ENCODE measurements at regions not wholly inside any gene's neighbourhood (a gene's known extent, or its start where the extent isn't known, plus 50 kb on each side); places are given as distances from the start of the nearest gene placed in this dataset.

- no peaks in the 10 kb centered on the region for H4K20me1 ChIP-seq
- no peaks in the 10 kb centered on the region for H3K9me3 ChIP-seq (replicated peaks in 1 of 11)
- H3K4me2 ChIP-seq = peak overlapping the region in 9 of 11 experiments; percentile 24 to 61 (median 39); a peak in 16 of 22 replicates
- H3K4me1 ChIP-seq = peaks cover 28 to 73% (median 43%) of the 10 kb centered on the region in 10 experiments
- no peak for TF ChIP-seq Cebpa-rat (IDR thresholded peaks at IDR 0.05)
- no peaks in the 10 kb centered on the region for H3K36me3 ChIP-seq
- H3K9ac ChIP-seq = no peak overlapping the region
- H3K4me3 ChIP-seq = no peak overlapping the region
- no peak overlapping the region for H3K27ac ChIP-seq
- H3K27me3 ChIP-seq = no peaks in the 10 kb centered on the region
These were observed 160.2 kb downstream of the MACROH2A1 start for GRCh38 chr5:135238622-135239452.

DNA sequence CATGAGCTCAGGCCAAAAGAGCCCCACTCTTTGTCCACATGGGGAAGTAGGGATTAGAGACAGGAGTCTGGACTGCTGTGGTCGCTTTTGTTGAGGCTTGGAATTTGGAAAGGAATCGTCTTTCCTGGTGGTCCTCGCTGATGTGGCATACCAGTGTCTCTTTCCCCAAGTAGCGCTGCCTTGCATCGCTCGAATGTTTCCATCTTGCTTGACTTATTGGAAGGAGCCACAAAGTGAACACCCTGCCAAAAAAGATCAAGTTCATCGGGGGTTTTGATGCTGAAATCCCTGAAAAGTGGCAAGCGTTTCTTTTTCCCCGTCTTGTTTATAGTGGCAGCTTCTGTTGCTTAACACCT is 161.3 kb downstream of the MACROH2A1 start:
- H3K4me3 ChIP-seq = no peak overlapping the region
- H4K20me1 ChIP-seq = no peaks in the 10 kb centered on the region
- H3K4me2 ChIP-seq = peak overlapping the region in 3 of 11 experiments; percentile 32 to 63 (median 62); a peak in 1 of 22 replicates
- no peak overlapping the region for H3K9ac ChIP-seq
- H3K4me1 ChIP-seq = peaks cover 24 to 79% (median 54%) of the 10 kb centered on the region in 10 experiments
- no peaks in the 10 kb centered on the region for H3K36me3 ChIP-seq
- H3K9me3 ChIP-seq (replicated peaks in 1 of 11) = no peaks in the 10 kb centered on the region
- no peaks in the 10 kb centered on the region for H3K27me3 ChIP-seq
- TF ChIP-seq Cebpa-rat (IDR thresholded peaks at IDR 0.05) = no peak
- no peak overlapping the region for H3K27ac ChIP-seq

GRCh38 chr5:135236908-135237747 is 161.9 kb downstream of the MACROH2A1 start:
- Histone ChIP-seq H4K20me1 (no peaks in the 10 kb centered on the region), H3K4me2 (peak overlapping the region in 10 of 11 experiments; percentile 7 to 72 (median 36); a peak in 14 of 22 replicates), H3K4me3 (no peak overlapping the region), H3K4me1 (peaks cover 22 to 82% (median 55%) of the 10 kb centered on the region in 10 experiments), H3K27me3 (no peaks in the 10 kb centered on the region), H3K27ac (no peak overlapping the region), H3K36me3 (no peaks in the 10 kb centered on the region), H3K9me3 (replicated peaks in 1 of 11) (no peaks in the 10 kb centered on the region), H3K9ac (no peak overlapping the region)
- no peak for TF ChIP-seq Cebpa-rat (IDR thresholded peaks at IDR 0.05)

- Histone ChIP-seq H3K9ac (no peak overlapping the region), H3K4me2 (peak overlapping the region in 10 of 11 experiments; percentile 6 to 72 (median 58); a peak in 15 of 22 replicates), H3K4me1 (peaks cover 18 to 83% (median 55%) of the 10 kb centered on the region in 10 experiments), H3K9me3 (replicated peaks in 1 of 11) (no peaks in the 10 kb centered on the region; a peak in 1 of 22 replicates), H3K4me3 (no peak overlapping the region), H3K27ac (0 out of 22 replicates have a peak overlapping the region, but pooled peaks of 1 of the 11 experiments have one; percentile 48), H3K27me3 (no peaks in the 10 kb centered on the region), H3K36me3 (no peaks in the 10 kb centered on the region), H4K20me1 (no peaks in the 10 kb centered on the region)
- TF ChIP-seq Cebpa-rat (IDR thresholded peaks at IDR 0.05) = no peak
These were observed 162.7 kb downstream of the MACROH2A1 start for GRCh38 chr5:135236228-135236907.

- TF ChIP-seq Cebpa-rat (IDR thresholded peaks at IDR 0.05) = no peak
- Histone ChIP-seq H3K4me2 (peak overlapping the region; percentile 24 to 72 (median 61); a peak in 21 of 22 replicates), H3K27me3 (no peaks in the 10 kb centered on the region), H3K27ac (peak overlapping the region in 6 of 11 experiments; percentile 12 to 48 (median 20); a peak in 6 of 22 replicates), H3K9ac (0 out of 22 replicates have a peak overlapping the region, but pooled peaks of 1 of the 11 experiments have one; percentile 7), H3K4me3 (no peak overlapping the region), H3K9me3 (replicated peaks in 1 of 11) (no peaks in the 10 kb centered on the region; a peak in 1 of 22 replicates), H3K36me3 (no peaks in the 10 kb centered on the region), H3K4me1 (peaks cover 25 to 90% (median 61%) of the 10 kb centered on the region in 10 experiments), H4K20me1 (no peaks in the 10 kb centered on the region)
These were observed 163.3 kb downstream of the MACROH2A1 start for GRCh38 chr5:135235551-135236227.

DNA sequence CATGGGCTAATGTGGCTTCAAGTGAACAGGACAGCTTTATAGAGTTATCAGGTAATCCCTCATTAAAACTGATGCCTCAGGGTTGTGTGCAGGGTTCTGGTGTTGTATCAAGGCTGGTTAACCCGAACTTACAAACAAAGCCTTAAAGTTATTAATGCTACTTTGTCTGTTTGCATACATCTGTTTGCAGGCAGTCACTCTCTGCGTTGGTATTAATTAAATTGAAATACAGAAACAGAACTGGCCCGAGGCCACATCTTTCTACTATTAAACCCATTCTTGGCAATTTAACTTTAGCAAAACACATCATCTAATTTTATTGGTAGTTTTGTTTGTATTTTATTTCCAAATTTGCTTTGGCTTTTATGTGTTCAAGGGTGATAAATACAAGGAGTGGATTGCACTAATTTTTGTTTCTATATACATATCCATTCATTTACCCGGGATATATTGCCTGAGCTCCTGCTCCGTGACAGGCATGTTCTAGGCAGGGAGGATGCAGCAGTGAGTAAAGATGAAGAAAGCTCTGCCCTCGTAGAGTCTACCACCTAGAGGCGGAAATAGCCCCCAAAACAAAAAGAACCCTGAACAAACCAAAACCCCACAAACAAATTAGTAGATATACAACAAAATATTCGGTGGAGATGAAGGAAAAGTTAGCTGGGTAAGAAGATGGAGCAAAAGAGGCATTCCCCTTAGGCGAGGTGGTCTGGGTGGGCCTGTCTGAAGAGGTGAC is 164.2 kb downstream of the MACROH2A1 start:
- H3K36me3 ChIP-seq = no peaks in the 10 kb centered on the region
- H3K4me2 ChIP-seq = peak overlapping the region in 10 of 11 experiments; percentile 48 to 72 (median 62); a peak in 19 of 22 replicates
- no peak overlapping the region for H3K4me3 ChIP-seq
- no peak overlapping the region for H3K9ac ChIP-seq
- H4K20me1 ChIP-seq = no peaks in the 10 kb centered on the region
- H3K4me1 ChIP-seq = peaks cover 33 to 93% (median 67%) of the 10 kb centered on the region in 10 experiments
- TF ChIP-seq Cebpa-rat (IDR thresholded peaks at IDR 0.05) = no peak
- H3K27me3 ChIP-seq = no peaks in the 10 kb centered on the region
- peak overlapping the region in 5 of 11 experiments; percentile 12 to 55 (median 22); a peak in 1 of 22 replicates for H3K27ac ChIP-seq
- H3K9me3 ChIP-seq (replicated peaks in 1 of 11) = peaks cover 0 to under 1% (median 0%) of the 10 kb centered on the region in 11 experiments; a peak in 2 of 22 replicates

GRCh38 chr5:135234242-135234641 is 164.8 kb downstream of the MACROH2A1 start:
- Histone ChIP-seq H3K27me3 (no peaks in the 10 kb centered on the region), H4K20me1 (no peaks in the 10 kb centered on the region), H3K4me2 (no peak overlapping the region), H3K9ac (no peak overlapping the region), H3K9me3 (replicated peaks in 1 of 11) (peaks cover 3 to 7% (median 4%) of the 10 kb centered on the region in 11 experiments; a peak in 14 of 22 replicates), H3K4me1 (peaks cover 38 to 93% (median 67%) of the 10 kb centered on the region in 10 experiments), H3K27ac (peak overlapping the region in 3 of 11 experiments; percentile 14 to 70 (median 55); a peak in 4 of 22 replicates), H3K36me3 (no peaks in the 10 kb centered on the region), H3K4me3 (no peak overlapping the region)
- no peak for TF ChIP-seq Cebpa-rat (IDR thresholded peaks at IDR 0.05)
